Heart left ventricle (tissue), 16 donors: ENCODE measurements at regions not wholly inside any gene's neighbourhood (a gene's known extent, or its start where the extent isn't known, plus 50 kb on each side); places are given as distances from the start of the nearest gene placed in this dataset.

Experiments
- ATAC-seq, 4 donors: fragments of 200-7000 bp; cut with Tn5 transposase; one replicate each; pipeline ENCODE4 v1.9.1; 2020 to 2022; ENCODE audit warnings: moderate library complexity in 4 of 4, mild to moderate bottlenecking in 3 of 4, moderate number of reproducible peaks in 1 of 4
- DNase-seq, 5 donors: peaks; one replicate each; pipeline ENCODE4 v3.0.0-alpha.2; 2020
- H3K27ac ChIP-seq, 12 donors: fragments of 200-600 bp; sonication (generic) in 4 of 12; one replicate each; pipeline versions ENCODE4 v1.5.0 to v1.8.0; 2016 to 2022; ENCODE audit warnings: mild to moderate bottlenecking in 2 of 12
- H3K27me3 ChIP-seq, 9 donors: fragments of 200-600 bp; sonication (generic) in 2 of 9; one replicate each; pipeline versions ENCODE4 v1.5.1 to v1.8.0; 2016 to 2022; ENCODE audit warnings: mild to moderate bottlenecking in 3 of 9
- H3K36me3 ChIP-seq, 9 donors: fragments of 200-600 bp; sonication (generic) in 2 of 9; one replicate each; pipeline versions ENCODE4 v1.5.0 to v1.8.0; 2018 to 2022; ENCODE audit warnings: mild to moderate bottlenecking in 2 of 9
- H3K4me1 ChIP-seq, 12 donors: fragments of 200-600 bp; sonication (generic) in 4 of 12; one replicate each; pipeline versions ENCODE4 v1.5.0 to v1.8.0; 2016 to 2022; ENCODE audit warnings: mild to moderate bottlenecking in 3 of 12
- H3K4me3 ChIP-seq, 12 donors: fragments of 200-600 bp; sonication (generic) in 4 of 12; one replicate each; pipeline versions ENCODE4 v1.5.0 to v1.8.0; 2017 to 2022; ENCODE audit warnings: mild to moderate bottlenecking in 9 of 12, moderate library complexity in 4 of 12
- H3K9me3 ChIP-seq, 12 donors: fragments of 200-600 bp; sonication (generic) in 4 of 12; one replicate each; pipeline versions ENCODE4 v1.5.0 to v1.8.0; 2016 to 2022; ENCODE audit warnings: mild to moderate bottlenecking in 1 of 12
- CTCF ChIP-seq, 12 donors: fragments of 200-600 bp; sonication (generic) in 4 of 12; IDR thresholded peaks; one replicate each; pipeline versions ENCODE4 v1.5.0 to v1.8.0; 2018 to 2022; ENCODE audit warnings: antibody characterized with exemption in 12 of 12, mild to moderate bottlenecking in 5 of 12
- POLR2A ChIP-seq, 2 donors: fragments of 450-650 bp; IDR thresholded peaks; one replicate each; pipeline ENCODE4 v1.6.1; 2017; ENCODE audit warnings: antibody characterized with exemption in 2 of 2, mild to moderate bottlenecking in 2 of 2, moderate library complexity in 2 of 2
- WGBS, 4 donors: extraction: QIAGEN DNeasy Blood & Tissue Kit in 2 of 4; methylation state at CpG; one replicate each; pipeline versions ENCODE4 v1.1.5 to v1.1.7; 2013 to 2018; 5-methylcytosine and 5-hydroxymethylcytosine counted together
- intact Hi-C, 10 donors: fragments of 100-400 bp; cut with DNase I; formaldehyde crosslinking; loops; one replicate each; pipeline versions ENCODE4 v1.11.1 to v1.14.2; 2022
- donor health status: ischemic (EF 13 %, LVEDD 7.1; RV severe dilation, severe dysfunction).
- donor health status: healthy with polysubstance abuse.
- donor health status: DM: no; HTN: yes; CAD: no.
- donor health status: DM: no; HTN: no; CAD: no.
- donor health status: ischemic (EF 25% LVEDD 6.9; RV normal size, moderate dysfunction).
- donor health status: ischemic (EF 25% LVEDD 5.7; RV mildly dilated, moderate dysfunction).
- donor health status: healthy.
- donor health status: DM: yes; HTN: yes; CAD: no.
- donor health status: ischemic (EF 35%, LVEDD 5.7; RV mildly dilated, moderate dysfunction).
- donor health status: nonischemic (EF 11% LVEDD 7.7; RV severe dilation, severe dysfunction).
- donor health status: DM: yes; HTN: yes; CAD: no.
- donor health status: PGD.
- donor health status: ischemic (EF 29% LVEDD 5.4; RV normal size, mild dysfunction).
- donor health status: nonischemic (EF 23%, LVEDD 6.1; RV moderate dilation, normal function).

DNA sequence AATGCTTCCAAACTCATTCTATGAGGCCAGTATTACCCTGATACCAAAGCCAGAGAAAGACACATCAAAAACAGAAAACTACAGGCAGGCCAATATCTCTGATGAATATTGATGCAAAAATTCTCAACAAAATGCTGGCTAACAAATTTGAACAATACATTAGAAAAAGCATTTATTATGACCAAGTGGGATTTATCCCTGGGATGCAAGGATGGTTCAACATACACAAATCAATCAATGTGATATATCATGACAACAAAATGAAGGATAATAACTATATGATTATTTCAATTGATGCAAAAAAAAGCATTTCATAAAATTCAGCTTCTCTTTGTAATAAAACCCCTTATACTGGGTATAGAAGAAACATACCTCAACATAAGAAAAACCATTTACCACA is 550.9 kb downstream of the ADCYAP1 start:
- TF ChIP-seq POLR2A (IDR thresholded peaks at IDR 0.05) (no peak), CTCF (IDR thresholded peaks at IDR 0.05) (no peak)
- H3K4me3 ChIP-seq = no peak overlapping the region
- ATAC-seq (no peak), DNase-seq (no peak)
- intact Hi-C loops = no loop called here
- H3K27me3 ChIP-seq = no peaks in the 10 kb centered on the region
- H3K27ac ChIP-seq = no peak overlapping the region
- H3K9me3 ChIP-seq = peaks cover 0 to 24% (median 8%) of the 10 kb centered on the region in 12 donors
- no peaks in the 10 kb centered on the region for H3K4me1 ChIP-seq
- H3K36me3 ChIP-seq = no peaks in the 10 kb centered on the region

DNA sequence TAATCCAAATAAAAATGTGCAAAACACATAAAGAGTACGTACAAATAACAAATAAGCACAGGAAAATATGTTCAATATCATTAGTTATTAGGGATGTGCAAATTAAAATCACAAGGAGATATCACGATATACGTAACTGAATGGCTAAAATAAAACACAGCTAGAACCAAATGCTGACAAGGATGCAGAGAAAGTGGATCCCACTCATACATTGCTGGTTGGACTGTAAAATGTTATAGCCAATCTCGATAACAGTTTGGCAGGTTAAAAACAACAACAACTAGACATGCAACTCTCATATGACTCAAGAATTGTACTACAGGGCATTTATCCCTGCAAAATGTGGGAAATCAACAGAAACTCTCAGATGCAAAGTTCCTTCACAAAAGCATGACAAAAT is 553.9 kb downstream of the ADCYAP1 start:
- no peak for TF ChIP-seq CTCF (IDR thresholded peaks at IDR 0.05)
- no peak for TF ChIP-seq POLR2A (IDR thresholded peaks at IDR 0.05)
- Histone ChIP-seq H3K4me1 (no peaks in the 10 kb centered on the region), H3K9me3 (peaks cover 0 to 16% (median 0%) of the 10 kb centered on the region in 12 donors), H3K4me3 (no peak overlapping the region), H3K27ac (no peak overlapping the region), H3K27me3 (no peaks in the 10 kb centered on the region), H3K36me3 (no peaks in the 10 kb centered on the region)
- ATAC-seq (no peak), DNase-seq (no peak)
- intact Hi-C loops = no loop called here
- WGBS, 4 donors = 64 to 81% (median 72%) methylated on average over 4 of the region's 4 CpGs

GRCh38 chr18:1463981-1464380 is 559.3 kb downstream of the ADCYAP1 start:
- TF ChIP-seq POLR2A (IDR thresholded peaks at IDR 0.05) (no peak), CTCF (IDR thresholded peaks at IDR 0.05) (no peak)

DNA sequence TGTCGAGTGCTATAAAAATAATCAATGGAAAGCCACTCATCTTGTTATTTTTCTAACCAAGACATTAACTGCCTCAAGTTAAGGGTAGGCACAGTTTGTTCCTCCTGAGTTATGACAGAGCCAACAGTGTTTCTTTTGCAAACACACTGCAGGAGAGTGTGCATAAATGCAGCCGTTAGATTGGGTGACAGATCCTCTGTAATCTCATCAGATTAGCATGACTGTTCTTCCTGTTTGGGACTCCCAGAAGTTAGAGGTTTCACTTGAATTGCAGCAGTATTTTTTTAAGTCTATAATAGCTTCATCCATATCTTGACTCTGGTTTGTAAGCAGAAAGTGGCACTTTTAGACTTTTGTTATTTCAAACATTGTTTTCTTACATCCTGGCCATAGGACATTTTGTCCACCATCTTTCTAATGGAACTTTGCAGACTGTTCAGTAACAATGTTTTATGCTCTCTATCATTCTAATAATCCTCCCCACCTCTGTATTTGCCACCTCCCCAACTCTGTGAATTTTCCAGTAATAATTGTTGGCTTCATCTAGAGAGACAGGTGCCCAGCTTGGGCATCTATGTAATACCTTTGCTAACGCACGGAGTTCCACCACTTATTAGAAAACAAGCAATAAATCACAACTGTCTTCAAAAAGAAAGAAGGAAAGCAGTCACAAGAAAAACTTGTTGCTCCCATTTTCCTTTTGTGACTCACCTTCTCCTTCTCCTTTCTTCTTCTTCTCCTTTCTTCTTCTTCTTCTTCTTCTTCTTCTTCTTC is 560.0 kb downstream of the ADCYAP1 start:
- DNase-seq (no peak), ATAC-seq (no peak)
- WGBS, 4 donors = 48 to 59% (median 55%) methylated on average over 4 of the region's 4 CpGs
- Histone ChIP-seq H3K36me3 (no peaks in the 10 kb centered on the region), H3K9me3 (no peaks in the 10 kb centered on the region), H3K27me3 (no peaks in the 10 kb centered on the region), H3K4me1 (no peaks in the 10 kb centered on the region), H3K27ac (no peak overlapping the region), H3K4me3 (no peak overlapping the region)
- TF ChIP-seq POLR2A (IDR thresholded peaks at IDR 0.05) (no peak), CTCF (IDR thresholded peaks at IDR 0.05) (no peak)
- intact Hi-C loops = no loop called here

More at GRCh38 chr18:1463981-1464380, 559.3 kb downstream of the ADCYAP1 start:
- no peaks in the 10 kb centered on the region for H3K27me3 ChIP-seq
- no peak overlapping the region for H3K4me3 ChIP-seq
- DNase-seq (no peak), ATAC-seq (no peak)
- H3K9me3 ChIP-seq = peaks cover 0 to 3% (median 0%) of the 10 kb centered on the region in 12 donors
- no peaks in the 10 kb centered on the region for H3K36me3 ChIP-seq
- intact Hi-C loops = no loop called here
- WGBS, 4 donors = 64 to 70% (median 68%) methylated on average over 4 of the region's 4 CpGs
- no peaks in the 10 kb centered on the region for H3K4me1 ChIP-seq
- H3K27ac ChIP-seq = no peak overlapping the region
